Glutamatergic neuron (in vitro differentiated cells): ENCODE measurements at regions not wholly inside any gene's neighbourhood (a gene's known extent, or its start where the extent isn't known, plus 50 kb on each side); places are given as distances from the start of the nearest gene placed in this dataset.

ENCODE experiments used
- DNase-seq: peaks from one replicate; pipeline ENCODE4 v3.0.0; 2022
- H3K27ac Mint-ChIP-seq: one replicate; pipeline ENCODE4 v1.8.0; 2020; ENCODE audit warnings: mild to moderate bottlenecking, mixed read lengths, inconsistent platforms; ENCODE audit not compliant: unreplicated experiment
- H3K27me3 Mint-ChIP-seq: one replicate; pipeline ENCODE4 v1.8.0; 2020; ENCODE audit warnings: mild to moderate bottlenecking, moderate library complexity, mixed read lengths, inconsistent platforms; ENCODE audit not compliant: unreplicated experiment
- H3K36me3 Mint-ChIP-seq: one replicate; pipeline ENCODE4 v1.8.0; 2020; ENCODE audit warnings: mild to moderate bottlenecking, mixed read lengths, inconsistent platforms; ENCODE audit not compliant: unreplicated experiment
- H3K4me1 Mint-ChIP-seq: one replicate; pipeline ENCODE4 v1.8.0; 2020; ENCODE audit warnings: mild to moderate bottlenecking, low read depth, mixed read lengths, inconsistent platforms; ENCODE audit not compliant: unreplicated experiment
- H3K4me3 Mint-ChIP-seq: one replicate; pipeline ENCODE4 v1.8.0; 2020; ENCODE audit warnings: mild to moderate bottlenecking, mixed read lengths, inconsistent platforms; ENCODE audit not compliant: unreplicated experiment
- H3K9me3 Mint-ChIP-seq: one replicate; pipeline ENCODE4 v1.8.0; 2020; ENCODE audit warnings: mild to moderate bottlenecking, moderate library complexity, mixed read lengths, inconsistent platforms; ENCODE audit not compliant: unreplicated experiment
- TF ChIP-seq, protein P1 (sequence below): fragments of 200-600 bp; sonication (generic); IDR thresholded peaks from one replicate; pipeline ENCODE4 v1.5.0; 2021; ENCODE audit not compliant: partially characterized antibody, unreplicated experiment

- Mint-ChIP-seq H3K27ac (no peak overlapping the region), H3K9me3 (no peaks in the 10 kb centered on the region), H3K36me3 (no peaks in the 10 kb centered on the region), H3K27me3 (peaks cover 2% of the 10 kb centered on the region), H3K4me3 (no peak overlapping the region), H3K4me1 (no peaks in the 10 kb centered on the region)
- TF ChIP-seq, protein P1, sequence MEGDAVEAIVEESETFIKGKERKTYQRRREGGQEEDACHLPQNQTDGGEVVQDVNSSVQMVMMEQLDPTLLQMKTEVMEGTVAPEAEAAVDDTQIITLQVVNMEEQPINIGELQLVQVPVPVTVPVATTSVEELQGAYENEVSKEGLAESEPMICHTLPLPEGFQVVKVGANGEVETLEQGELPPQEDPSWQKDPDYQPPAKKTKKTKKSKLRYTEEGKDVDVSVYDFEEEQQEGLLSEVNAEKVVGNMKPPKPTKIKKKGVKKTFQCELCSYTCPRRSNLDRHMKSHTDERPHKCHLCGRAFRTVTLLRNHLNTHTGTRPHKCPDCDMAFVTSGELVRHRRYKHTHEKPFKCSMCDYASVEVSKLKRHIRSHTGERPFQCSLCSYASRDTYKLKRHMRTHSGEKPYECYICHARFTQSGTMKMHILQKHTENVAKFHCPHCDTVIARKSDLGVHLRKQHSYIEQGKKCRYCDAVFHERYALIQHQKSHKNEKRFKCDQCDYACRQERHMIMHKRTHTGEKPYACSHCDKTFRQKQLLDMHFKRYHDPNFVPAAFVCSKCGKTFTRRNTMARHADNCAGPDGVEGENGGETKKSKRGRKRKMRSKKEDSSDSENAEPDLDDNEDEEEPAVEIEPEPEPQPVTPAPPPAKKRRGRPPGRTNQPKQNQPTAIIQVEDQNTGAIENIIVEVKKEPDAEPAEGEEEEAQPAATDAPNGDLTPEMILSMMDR = no peak
- no peak for DNase-seq
These were observed 184.2 kb upstream of the MAN1A1 start for GRCh38 chr6:119533603-119534279.

DNA sequence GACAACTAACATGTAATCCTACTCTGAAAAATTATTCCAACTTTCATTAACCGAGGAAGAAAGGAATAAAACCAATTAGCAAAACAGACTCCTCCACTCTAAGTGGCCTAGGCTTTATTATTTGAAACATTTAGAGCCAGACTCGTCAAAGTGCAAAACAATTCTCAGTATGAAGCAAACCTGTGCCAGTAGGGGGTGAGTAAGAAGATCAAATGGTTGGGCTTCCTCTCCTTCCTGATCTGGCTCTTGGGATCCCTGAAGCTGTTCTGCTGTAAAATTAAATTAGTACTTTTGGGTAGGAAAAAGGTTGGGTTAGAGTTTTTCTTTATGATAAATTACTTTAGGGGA lies 177.6 kb upstream of the MAN1A1 start:
- TF ChIP-seq, protein P1 = no peak
- no peak for DNase-seq
- no peak overlapping the region for H3K27ac Mint-ChIP-seq
- H3K4me1 Mint-ChIP-seq = peaks cover 13% of the 10 kb centered on the region
- no peaks in the 10 kb centered on the region for H3K27me3 Mint-ChIP-seq
- H3K36me3 Mint-ChIP-seq = no peaks in the 10 kb centered on the region
- no peaks in the 10 kb centered on the region for H3K9me3 Mint-ChIP-seq
- no peak overlapping the region for H3K4me3 Mint-ChIP-seq

DNA sequence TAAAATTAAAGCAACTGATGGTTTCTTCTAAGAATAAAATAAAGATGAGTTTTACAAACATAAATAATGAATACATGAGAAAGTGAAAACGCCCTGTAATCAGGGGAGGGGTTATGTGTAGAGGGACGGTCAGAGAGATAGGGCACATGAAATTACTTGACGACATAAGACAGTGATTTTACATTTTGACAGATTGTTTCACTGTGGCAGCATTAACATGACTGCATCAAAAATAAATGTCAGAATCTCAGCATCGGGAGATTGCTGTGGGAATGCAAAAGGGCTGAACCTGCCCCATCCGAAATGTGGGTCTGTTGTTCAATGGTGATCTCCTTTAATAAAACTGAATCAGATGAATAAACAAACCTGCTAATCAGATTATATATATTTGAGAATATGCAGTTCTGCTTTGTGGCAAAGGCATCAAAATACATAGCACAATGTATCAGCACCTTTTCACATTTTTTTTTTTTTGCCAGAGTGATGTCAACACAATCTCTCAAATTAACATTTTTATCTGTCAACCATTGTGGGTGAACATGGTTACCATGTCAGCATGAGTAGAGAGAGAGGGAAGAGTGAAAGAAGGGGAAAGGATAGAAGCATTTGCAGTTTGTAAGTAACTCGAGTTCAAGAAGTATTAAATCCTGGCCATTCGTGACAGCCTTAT lies 177.1 kb upstream of the MAN1A1 start:
- no peak overlapping the region for H3K27ac Mint-ChIP-seq

DNA sequence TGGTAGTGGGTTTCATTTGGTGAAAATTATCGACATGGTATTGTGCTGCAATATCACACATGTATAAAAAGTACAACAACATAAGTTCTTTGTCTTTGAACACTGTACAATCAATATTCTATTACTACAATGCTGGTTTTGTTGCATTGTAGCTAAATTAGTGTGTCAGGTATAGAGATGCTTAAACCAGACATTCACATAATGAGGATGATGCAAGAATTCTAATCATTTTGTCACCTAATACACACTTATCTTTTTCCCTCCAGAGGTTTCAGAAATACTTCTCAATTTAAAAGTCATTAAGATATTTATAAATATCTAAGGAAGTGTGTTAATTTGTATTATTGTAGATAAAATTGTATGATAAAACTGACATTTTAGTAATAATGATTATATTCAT lies 174.8 kb upstream of the MAN1A1 start:
- H3K4me3 Mint-ChIP-seq = no peak overlapping the region
- H3K36me3 Mint-ChIP-seq = no peaks in the 10 kb centered on the region
- no peaks in the 10 kb centered on the region for H3K9me3 Mint-ChIP-seq
- TF ChIP-seq, protein P1 = no peak
- H3K27me3 Mint-ChIP-seq = no peaks in the 10 kb centered on the region
- H3K4me1 Mint-ChIP-seq = peaks cover 18% of the 10 kb centered on the region
- DNase-seq = no peak
- no peak overlapping the region for H3K27ac Mint-ChIP-seq

More for the DNA sequence above, 177.1 kb upstream of the MAN1A1 start:
- no peak for DNase-seq
- H3K9me3 Mint-ChIP-seq = no peaks in the 10 kb centered on the region
- H3K36me3 Mint-ChIP-seq = no peaks in the 10 kb centered on the region
- no peaks in the 10 kb centered on the region for H3K27me3 Mint-ChIP-seq
- H3K4me3 Mint-ChIP-seq = no peak overlapping the region
- TF ChIP-seq, protein P1 = no peak
- peaks cover 15% of the 10 kb centered on the region for H3K4me1 Mint-ChIP-seq

DNA sequence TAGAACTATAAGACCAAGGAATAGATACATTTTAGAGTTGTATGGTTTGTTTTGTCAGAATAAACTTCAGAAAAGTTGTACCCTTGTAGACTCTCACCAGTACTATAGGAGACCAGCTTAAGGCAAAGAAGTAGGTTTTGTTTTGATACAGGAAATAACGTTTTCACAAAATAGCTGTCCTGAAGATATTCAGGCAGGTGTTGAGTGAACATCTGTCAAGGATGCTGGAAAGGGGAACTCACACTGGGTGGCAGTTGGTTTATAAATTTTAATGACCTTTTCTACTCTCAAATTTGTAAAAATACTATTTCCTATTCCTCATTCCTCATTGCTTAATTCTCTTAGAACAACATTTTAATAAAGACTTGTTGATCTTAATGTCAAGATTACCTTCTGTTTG lies 174.0 kb upstream of the MAN1A1 start:
- no peaks in the 10 kb centered on the region for H3K36me3 Mint-ChIP-seq
- no peaks in the 10 kb centered on the region for H3K27me3 Mint-ChIP-seq
- no peak for DNase-seq
- H3K4me3 Mint-ChIP-seq = no peak overlapping the region
- H3K4me1 Mint-ChIP-seq = peaks cover 17% of the 10 kb centered on the region
- H3K27ac Mint-ChIP-seq = no peak overlapping the region
- TF ChIP-seq, protein P1 = no peak
- no peaks in the 10 kb centered on the region for H3K9me3 Mint-ChIP-seq
